NCI-H1105 (cell line): ENCODE measurements at regions not wholly inside any gene's neighbourhood (a gene's known extent, or its start where the extent isn't known, plus 50 kb on each side); places are given as distances from the start of the nearest gene placed in this dataset.
A peak's percentile ranks its signal among the peaks of the same experiment; 100 is the strongest.
"Not testable (repeated sequence)": the region's sequence is repeated elsewhere in the genome, so short reads cannot be mapped to it uniquely, and the experiment has no call there.

ENCODE experiments used
- DNase-seq: peaks from one replicate; lab custom pipeline; 2025; lab: John Stamatoyannopoulos, UW

GRCh38 chr19:22545751-22546150, 88.4 kb upstream of the ZNF492 start:
- DNase-seq, result peak; percentile 22

- DNase-seq, result no peak
These were observed 100.4 kb upstream of the ZNF492 start for GRCh38 chr19:22533761-22534160.

GRCh38 chr19:22532388-22533300, 101.5 kb upstream of the ZNF492 start:
- DNase-seq, result no peak

GRCh38 chr19:22530042-22530441, 104.1 kb upstream of the ZNF492 start:
- no peak for DNase-seq

GRCh38 chr19:22528956-22529355, 105.2 kb upstream of the ZNF492 start:
- DNase-seq, result no peak

- no peak for DNase-seq
These were observed 105.4 kb upstream of the ZNF98 start for GRCh38 chr19:22527554-22527953.

GRCh38 chr19:22526661-22527272, 104.6 kb upstream of the ZNF98 start:
- DNase-seq, result no peak

GRCh38 chr19:22523940-22524339, 101.8 kb upstream of the ZNF98 start:
- DNase-seq, result no peak

GRCh38 chr19:22519562-22519961, 97.4 kb upstream of the ZNF98 start:
- not testable (repeated sequence) for DNase-seq

GRCh38 chr19:22519152-22519551, 97.0 kb upstream of the ZNF98 start:
- DNase-seq, result no peak

- no peak for DNase-seq
These were observed 95.6 kb upstream of the ZNF98 start for GRCh38 chr19:22517496-22518411.

GRCh38 chr19:22515435-22515834, 93.3 kb upstream of the ZNF98 start:
- no peak for DNase-seq

- DNase-seq, result no peak
These were observed 81.4 kb upstream of the ZNF98 start for GRCh38 chr19:22503524-22503923.

GRCh38 chr19:22502766-22503165, 80.6 kb upstream of the ZNF98 start:
- DNase-seq, result no peak

GRCh38 chr19:22498831-22499430, 76.8 kb upstream of the ZNF98 start:
- DNase-seq, result not testable (repeated sequence)

GRCh38 chr19:22491746-22492145, 69.6 kb upstream of the ZNF98 start:
- no peak for DNase-seq

GRCh38 chr19:22483514-22483913, 61.4 kb upstream of the ZNF98 start:
- DNase-seq, result not testable (repeated sequence)

- DNase-seq, result no peak
These were observed 50.1 kb upstream of the ZNF98 start for GRCh38 chr19:22472180-22472637.
